ENCODE measurements at regions not wholly inside any gene's neighbourhood (a gene's known extent, or its start where the extent isn't known, plus 50 kb on each side); places are given as distances from the start of the nearest gene placed in this dataset.

- ChIA-PET CTCF (no interaction called here), POLR2A (no interaction called here)
- no peak overlapping the region for H3K27ac Mint-ChIP-seq
- H3K4me1 Mint-ChIP-seq, result no peaks in the 10 kb centered on the region
- peaks cover 0 to 3% of the 10 kb centered on the region in 2 donors for H3K27me3 ChIP-seq (ENCODE audit: control insufficient read depth in 2 of 2, insufficient read depth in 2 of 2, low read length in 2 of 2)
- no peaks in the 10 kb centered on the region for H3K9me3 ChIP-seq (ENCODE audit: control insufficient read depth in 2 of 3, low read length in 3 of 3)
- peaks cover 0 to 6% (median 0%) of the 10 kb centered on the region in 11 donors for H3K9me3 Mint-ChIP-seq
- H3K36me3 ChIP-seq (ENCODE audit: control insufficient read depth in 2 of 3, insufficient read depth in 3 of 3, low read length in 3 of 3), result no peaks in the 10 kb centered on the region
- peaks cover 3 to 15% (median 5%) of the 10 kb centered on the region in 5 donors for H3K27me3 Mint-ChIP-seq
- no peak for DNase-seq
- intact Hi-C loops (cut with micrococcal nuclease), result no loop called here
- no peak overlapping the region for H3K4me3 ChIP-seq (ENCODE audit: low read length)
- no peak overlapping the region for H3K27ac ChIP-seq (ENCODE audit: low read depth, low read length)
- H3K4me3 Mint-ChIP-seq, result no peak overlapping the region
- ATAC-seq, result no peak
- no peaks in the 10 kb centered on the region for H3K36me3 Mint-ChIP-seq
- H3K4me1 ChIP-seq (ENCODE audit: control insufficient read depth in 2 of 2, insufficient read depth in 2 of 2, low read length in 2 of 2), result no peaks in the 10 kb centered on the region
Measured at GRCh38 chr5:61933787-61934626, 372.0 kb upstream of the KIF2A start.

DNA sequence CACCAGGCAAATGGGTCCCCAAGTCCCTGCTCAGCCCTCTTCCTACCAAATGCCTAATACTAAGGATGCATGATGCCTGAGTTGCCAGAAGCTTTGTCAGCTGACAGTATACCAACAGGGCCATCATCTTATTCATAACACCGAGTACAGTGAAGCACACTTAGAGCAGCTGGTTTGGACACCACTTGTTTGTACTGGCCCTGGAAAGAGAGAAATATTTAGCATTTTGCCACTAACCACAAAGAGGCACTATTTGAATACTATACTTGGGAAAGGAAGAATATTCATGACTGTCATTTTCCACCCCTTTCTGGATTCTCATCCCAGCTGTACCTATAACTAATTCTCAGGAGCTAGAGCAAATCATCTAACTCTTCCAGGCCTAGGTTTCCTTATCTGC, 364.4 kb upstream of the KIF2A start:
- H3K36me3 ChIP-seq (ENCODE audit: control insufficient read depth in 2 of 3, insufficient read depth in 3 of 3, low read length in 3 of 3), result no peaks in the 10 kb centered on the region
- no peaks in the 10 kb centered on the region for H3K36me3 Mint-ChIP-seq
- ATAC-seq (no peak), DNase-seq (no peak)
- H3K4me3 Mint-ChIP-seq, result no peak overlapping the region
- H3K4me1 Mint-ChIP-seq, result no peaks in the 10 kb centered on the region
- H3K4me1 ChIP-seq (ENCODE audit: control insufficient read depth in 2 of 2, insufficient read depth in 2 of 2, low read length in 2 of 2), result no peaks in the 10 kb centered on the region
- H3K4me3 ChIP-seq (ENCODE audit: low read length), result no peak overlapping the region
- no peak overlapping the region for H3K27ac Mint-ChIP-seq
- H3K27me3 ChIP-seq (ENCODE audit: control insufficient read depth in 2 of 2, insufficient read depth in 2 of 2, low read length in 2 of 2), result no peaks in the 10 kb centered on the region
- peaks cover 0 to 4% (median 0%) of the 10 kb centered on the region in 11 donors for H3K9me3 Mint-ChIP-seq
- H3K27ac ChIP-seq (ENCODE audit: low read depth, low read length), result no peak overlapping the region
- POLR2A ChIA-PET, result no interaction called here
- H3K27me3 Mint-ChIP-seq, result peaks cover 0 to 7% (median 4%) of the 10 kb centered on the region in 5 donors
- CTCF ChIA-PET, result no interaction called here
- H3K9me3 ChIP-seq (ENCODE audit: control insufficient read depth in 2 of 3, low read length in 3 of 3), result no peaks in the 10 kb centered on the region
- intact Hi-C loops (cut with micrococcal nuclease), result no loop called here

GRCh38 chr5:61942462-61943049, 363.4 kb upstream of the KIF2A start:
- no peak overlapping the region for H3K4me3 ChIP-seq (ENCODE audit: low read length)
- no peaks in the 10 kb centered on the region for H3K9me3 ChIP-seq (ENCODE audit: control insufficient read depth in 2 of 3, low read length in 3 of 3)
- no peaks in the 10 kb centered on the region for H3K36me3 Mint-ChIP-seq
- no peaks in the 10 kb centered on the region for H3K27me3 ChIP-seq (ENCODE audit: control insufficient read depth in 2 of 2, insufficient read depth in 2 of 2, low read length in 2 of 2)
- no peaks in the 10 kb centered on the region for H3K4me1 ChIP-seq (ENCODE audit: control insufficient read depth in 2 of 2, insufficient read depth in 2 of 2, low read length in 2 of 2)
- no peak overlapping the region for H3K27ac Mint-ChIP-seq
- no peak overlapping the region for H3K27ac ChIP-seq (ENCODE audit: low read depth, low read length)
- H3K27me3 Mint-ChIP-seq, result peaks cover 0 to 7% (median 4%) of the 10 kb centered on the region in 5 donors
- ATAC-seq, result no peak
- ChIA-PET POLR2A (no interaction called here), CTCF (no interaction called here)
- peaks cover 0 to under 1% (median 0%) of the 10 kb centered on the region in 11 donors for H3K9me3 Mint-ChIP-seq
- H3K36me3 ChIP-seq (ENCODE audit: control insufficient read depth in 2 of 3, insufficient read depth in 3 of 3, low read length in 3 of 3), result no peaks in the 10 kb centered on the region
- no peak overlapping the region for H3K4me3 Mint-ChIP-seq
- no peak for DNase-seq
- H3K4me1 Mint-ChIP-seq, result no peaks in the 10 kb centered on the region
- intact Hi-C loops (cut with micrococcal nuclease), result no loop called here

DNA sequence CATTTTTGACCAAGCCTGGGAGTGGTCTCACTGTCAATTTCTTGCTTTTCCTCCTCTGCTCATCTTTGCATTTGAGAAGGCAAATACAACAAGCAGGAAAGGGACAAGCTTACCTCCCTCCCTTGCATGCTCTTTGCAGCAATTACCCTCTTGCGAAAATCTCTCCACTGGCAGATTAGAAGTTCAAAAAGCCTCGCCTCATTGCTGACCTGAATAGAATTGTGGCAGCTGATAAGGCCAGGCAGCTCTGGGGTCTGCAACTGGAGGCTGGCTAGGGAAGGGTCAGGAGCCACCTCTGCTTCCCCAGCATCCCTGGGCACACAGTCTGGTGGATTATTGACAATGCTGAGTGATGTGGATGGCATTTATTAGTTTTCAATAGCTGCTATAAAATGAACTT, 362.3 kb upstream of the KIF2A start:
- peaks cover 0 to 7% (median 4%) of the 10 kb centered on the region in 5 donors for H3K27me3 Mint-ChIP-seq
- no peak overlapping the region for H3K4me3 ChIP-seq (ENCODE audit: low read length)
- H3K36me3 Mint-ChIP-seq, result no peaks in the 10 kb centered on the region
- no peak overlapping the region for H3K27ac Mint-ChIP-seq
- ChIA-PET POLR2A (no interaction called here), CTCF (no interaction called here)
- no peaks in the 10 kb centered on the region for H3K9me3 Mint-ChIP-seq
- H3K27me3 ChIP-seq (ENCODE audit: control insufficient read depth in 2 of 2, insufficient read depth in 2 of 2, low read length in 2 of 2), result no peaks in the 10 kb centered on the region
- no peak overlapping the region for H3K27ac ChIP-seq (ENCODE audit: low read depth, low read length)
- no peaks in the 10 kb centered on the region for H3K4me1 Mint-ChIP-seq
- peaks cover 0 to 4% (median 0%) of the 10 kb centered on the region in 3 experiments for H3K9me3 ChIP-seq (ENCODE audit: control insufficient read depth in 2 of 3, low read length in 3 of 3)
- DNase-seq (no peak), ATAC-seq (no peak)
- H3K36me3 ChIP-seq (ENCODE audit: control insufficient read depth in 2 of 3, insufficient read depth in 3 of 3, low read length in 3 of 3), result no peaks in the 10 kb centered on the region
- intact Hi-C loops (cut with micrococcal nuclease), result no loop called here
- no peaks in the 10 kb centered on the region for H3K4me1 ChIP-seq (ENCODE audit: control insufficient read depth in 2 of 2, insufficient read depth in 2 of 2, low read length in 2 of 2)
- no peak overlapping the region for H3K4me3 Mint-ChIP-seq

- POLR2A ChIA-PET, result no interaction called here
Measured at GRCh38 chr5:61948151-61948550, 357.9 kb upstream of the KIF2A start.

DNA sequence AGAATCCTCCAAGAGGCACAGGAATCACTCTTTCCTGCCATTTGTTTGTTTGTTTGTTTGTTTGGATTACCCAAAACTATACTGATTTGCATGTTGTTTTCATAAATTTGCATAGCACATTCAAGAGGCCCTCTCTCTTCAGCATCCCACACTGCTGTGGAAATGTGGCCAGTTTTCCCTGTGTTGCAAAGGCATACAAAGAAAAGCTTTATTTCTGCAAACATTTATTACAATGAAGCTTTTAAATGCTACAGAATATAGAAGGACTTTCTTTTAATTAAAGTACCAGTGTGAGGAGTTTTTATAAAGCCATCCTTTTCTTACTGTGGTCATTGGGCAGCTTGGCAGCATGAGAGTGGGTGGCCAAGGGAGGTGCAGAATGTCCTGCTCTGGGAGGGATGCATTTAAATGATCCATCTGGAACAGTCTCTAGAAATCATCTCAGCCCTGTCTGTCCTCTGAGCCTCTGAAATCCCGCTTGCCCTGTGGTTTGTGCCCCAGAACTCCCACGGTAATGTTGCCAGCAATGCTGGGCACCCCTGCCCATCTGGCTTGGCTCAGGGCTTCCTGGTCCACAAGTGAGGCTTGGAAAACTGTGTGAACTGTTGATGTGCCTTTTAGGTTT, 356.8 kb upstream of the KIF2A start:
- H3K36me3 ChIP-seq (ENCODE audit: control insufficient read depth in 2 of 3, insufficient read depth in 3 of 3, low read length in 3 of 3), result no peaks in the 10 kb centered on the region
- no peak overlapping the region for H3K4me3 ChIP-seq (ENCODE audit: low read length)
- intact Hi-C loops (cut with micrococcal nuclease), result no loop called here
- H3K27ac Mint-ChIP-seq, result no peak overlapping the region
- H3K4me1 Mint-ChIP-seq, result no peaks in the 10 kb centered on the region
- CTCF ChIA-PET, result no interaction called here
- H3K27me3 ChIP-seq (ENCODE audit: control insufficient read depth in 2 of 2, insufficient read depth in 2 of 2, low read length in 2 of 2), result no peaks in the 10 kb centered on the region
- POLR2A ChIA-PET, result no interaction called here
- peaks cover 0 to 3% (median 0%) of the 10 kb centered on the region in 11 donors for H3K9me3 Mint-ChIP-seq
- H3K9me3 ChIP-seq (ENCODE audit: control insufficient read depth in 2 of 3, low read length in 3 of 3), result peaks cover 0 to 4% (median 0%) of the 10 kb centered on the region in 3 experiments
- no peak overlapping the region for H3K27ac ChIP-seq (ENCODE audit: low read depth, low read length)
- DNase-seq (no peak), ATAC-seq (no peak)
- H3K4me1 ChIP-seq (ENCODE audit: control insufficient read depth in 2 of 2, insufficient read depth in 2 of 2, low read length in 2 of 2), result no peaks in the 10 kb centered on the region
- peaks cover 0 to 5% (median 0%) of the 10 kb centered on the region in 5 donors for H3K27me3 Mint-ChIP-seq
- no peaks in the 10 kb centered on the region for H3K36me3 Mint-ChIP-seq
- H3K4me3 Mint-ChIP-seq, result no peak overlapping the region

More at GRCh38 chr5:61948151-61948550, 357.9 kb upstream of the KIF2A start:
- Mint-ChIP-seq H3K9me3 (peaks cover 0 to 3% (median 0%) of the 10 kb centered on the region in 11 donors), H3K36me3 (no peaks in the 10 kb centered on the region), H3K4me3 (no peak overlapping the region), H3K27ac (no peak overlapping the region), H3K27me3 (peaks cover 0 to 5% (median 3%) of the 10 kb centered on the region in 5 donors), H3K4me1 (no peaks in the 10 kb centered on the region)
- H3K4me1 ChIP-seq (ENCODE audit: control insufficient read depth in 2 of 2, insufficient read depth in 2 of 2, low read length in 2 of 2), result no peaks in the 10 kb centered on the region
- no peaks in the 10 kb centered on the region for H3K27me3 ChIP-seq (ENCODE audit: control insufficient read depth in 2 of 2, insufficient read depth in 2 of 2, low read length in 2 of 2)
- DNase-seq, result no peak
- intact Hi-C loops (cut with micrococcal nuclease), result no loop called here
- CTCF ChIA-PET, result no interaction called here
- H3K27ac ChIP-seq (ENCODE audit: low read depth, low read length), result no peak overlapping the region
- no peaks in the 10 kb centered on the region for H3K36me3 ChIP-seq (ENCODE audit: control insufficient read depth in 2 of 3, insufficient read depth in 3 of 3, low read length in 3 of 3)
- ATAC-seq, result no peak
- H3K4me3 ChIP-seq (ENCODE audit: low read length), result no peak overlapping the region
- peaks cover 0 to 4% (median 0%) of the 10 kb centered on the region in 3 experiments for H3K9me3 ChIP-seq (ENCODE audit: control insufficient read depth in 2 of 3, low read length in 3 of 3)

Measured in naive thymus-derived CD4-positive, alpha-beta T cell (primary cell).